Upper lobe of left lung (tissue), 4 donors: ENCODE measurements at regions not wholly inside any gene's neighbourhood (a gene's known extent, or its start where the extent isn't known, plus 50 kb on each side); places are given as distances from the start of the nearest gene placed in this dataset.

Source experiments
- EP300 ChIP-seq, 4 donors: sonication (generic); formaldehyde crosslinking; IDR thresholded peaks; one replicate each; pipeline ENCODE4 v1.5.1; 2017; ENCODE audit warnings: antibody characterized with exemption in 4 of 4, control low read depth in 2 of 4
- POLR2A ChIP-seq, 4 donors: fragments of 450-650 bp; IDR thresholded peaks; one replicate each; pipeline ENCODE4 v1.5.1; 2016 to 2017; ENCODE audit warnings: antibody characterized with exemption in 4 of 4, mild to moderate bottlenecking in 2 of 4
- POLR2AphosphoS5 ChIP-seq, 2 donors: sonication (generic); formaldehyde crosslinking; IDR thresholded peaks; one replicate each; pipeline ENCODE4 v1.5.1; 2017; ENCODE audit warnings: antibody characterized with exemption in 2 of 2
- TF ChIP-seq, protein P1 (sequence below), 6 experiments: fragments of 450-650 bp in 4 of 6; fragments of 200-600 bp in 2 of 6; sonication (generic) in 2 of 6; IDR thresholded peaks; one replicate each; pipeline ENCODE4 v1.5.1; 2016 to 2019; ENCODE audit warnings: antibody characterized with exemption in 6 of 6

- TF ChIP-seq, protein P1, sequence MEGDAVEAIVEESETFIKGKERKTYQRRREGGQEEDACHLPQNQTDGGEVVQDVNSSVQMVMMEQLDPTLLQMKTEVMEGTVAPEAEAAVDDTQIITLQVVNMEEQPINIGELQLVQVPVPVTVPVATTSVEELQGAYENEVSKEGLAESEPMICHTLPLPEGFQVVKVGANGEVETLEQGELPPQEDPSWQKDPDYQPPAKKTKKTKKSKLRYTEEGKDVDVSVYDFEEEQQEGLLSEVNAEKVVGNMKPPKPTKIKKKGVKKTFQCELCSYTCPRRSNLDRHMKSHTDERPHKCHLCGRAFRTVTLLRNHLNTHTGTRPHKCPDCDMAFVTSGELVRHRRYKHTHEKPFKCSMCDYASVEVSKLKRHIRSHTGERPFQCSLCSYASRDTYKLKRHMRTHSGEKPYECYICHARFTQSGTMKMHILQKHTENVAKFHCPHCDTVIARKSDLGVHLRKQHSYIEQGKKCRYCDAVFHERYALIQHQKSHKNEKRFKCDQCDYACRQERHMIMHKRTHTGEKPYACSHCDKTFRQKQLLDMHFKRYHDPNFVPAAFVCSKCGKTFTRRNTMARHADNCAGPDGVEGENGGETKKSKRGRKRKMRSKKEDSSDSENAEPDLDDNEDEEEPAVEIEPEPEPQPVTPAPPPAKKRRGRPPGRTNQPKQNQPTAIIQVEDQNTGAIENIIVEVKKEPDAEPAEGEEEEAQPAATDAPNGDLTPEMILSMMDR (IDR thresholded peaks at IDR 0.05), result no peak
- no peak for TF ChIP-seq POLR2A (IDR thresholded peaks at IDR 0.05)
- TF ChIP-seq EP300 (IDR thresholded peaks at IDR 0.05), result no peak
- TF ChIP-seq POLR2AphosphoS5 (IDR thresholded peaks at IDR 0.05), result no peak
Observed at GRCh38 chr12:107581619-107582015, 104.0 kb upstream of the PWP1 start.
